ENCODE measurements at regions not wholly inside any gene's neighbourhood (a gene's known extent, or its start where the extent isn't known, plus 50 kb on each side); places are given as distances from the start of the nearest gene placed in this dataset.
A peak's percentile ranks its signal among the peaks of the same experiment; 100 is the strongest.

DNA sequence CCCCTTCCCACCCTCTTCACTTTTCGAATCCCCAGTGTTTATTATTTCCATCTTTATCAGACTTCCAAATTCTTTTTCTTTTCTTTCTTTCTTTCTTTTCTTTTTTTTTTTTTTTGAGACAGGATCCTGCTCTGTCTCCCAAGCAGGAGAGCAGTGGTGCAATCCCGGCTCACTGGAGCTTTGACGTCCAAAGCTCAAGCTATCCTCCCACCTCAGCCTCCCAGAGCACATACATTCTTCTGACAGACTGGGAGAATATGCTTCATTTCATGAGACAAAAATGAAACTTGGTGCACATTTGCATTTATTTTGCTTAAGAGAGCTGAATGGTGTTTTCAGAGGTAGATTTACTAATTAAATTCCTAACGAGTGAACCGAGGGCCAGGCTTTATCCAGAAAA is 80.1 kb upstream of the FZD8 start:
- no peak overlapping the region for H3K4ac ChIP-seq (ENCODE audit: low read depth, low read length)
- no peak overlapping the region for H3K9ac ChIP-seq (ENCODE audit: low read length)
- H3K4me1 ChIP-seq (ENCODE audit: control insufficient read depth, low read depth, low read length): no peaks in the 10 kb centered on the region
- no peak overlapping the region for H2BK5ac ChIP-seq (ENCODE audit: low read length)
- no peak overlapping the region for H3K27ac ChIP-seq (ENCODE audit: low read depth, low read length)
- no peaks in the 10 kb centered on the region for H3K36me3 ChIP-seq (ENCODE audit: control insufficient read depth, insufficient read depth, low read length)
- no peak overlapping the region for H3K23ac ChIP-seq (ENCODE audit: low read length)
- H3K27me3 ChIP-seq (ENCODE audit: insufficient read depth, low read length, poor library complexity): no peaks in the 10 kb centered on the region
- no peak overlapping the region for H2BK15ac ChIP-seq (replicated peaks; ENCODE audit: low read depth)
- no peak overlapping the region for H4K8ac ChIP-seq (ENCODE audit: low read depth, low read length)
- no peak overlapping the region for H3K4me2 ChIP-seq (ENCODE audit: low read length)
- H2AK5ac ChIP-seq (ENCODE audit: low read length): no peak overlapping the region
- no peak overlapping the region for H3K18ac ChIP-seq (ENCODE audit: low read length)
- no peaks in the 10 kb centered on the region for H3K79me2 ChIP-seq (ENCODE audit: control insufficient read depth, insufficient read depth, low read length)
- no peak for DNase-seq
- no peaks in the 10 kb centered on the region for H3K79me1 ChIP-seq (ENCODE audit: low read length)
- WGBS (ENCODE audit: extremely low coverage, insufficient coverage, low lambda C conversion rate): 100% methylated on average over 1 of the region's 5 CpGs
- H2BK120ac ChIP-seq (ENCODE audit: low read depth, low read length): no peak overlapping the region
- no peak overlapping the region for H3K56ac ChIP-seq (ENCODE audit: low read length)
- H3K4me3 ChIP-seq (ENCODE audit: low read length): no peak overlapping the region
- H4K5ac ChIP-seq (ENCODE audit: low read length): no peak overlapping the region

DNA sequence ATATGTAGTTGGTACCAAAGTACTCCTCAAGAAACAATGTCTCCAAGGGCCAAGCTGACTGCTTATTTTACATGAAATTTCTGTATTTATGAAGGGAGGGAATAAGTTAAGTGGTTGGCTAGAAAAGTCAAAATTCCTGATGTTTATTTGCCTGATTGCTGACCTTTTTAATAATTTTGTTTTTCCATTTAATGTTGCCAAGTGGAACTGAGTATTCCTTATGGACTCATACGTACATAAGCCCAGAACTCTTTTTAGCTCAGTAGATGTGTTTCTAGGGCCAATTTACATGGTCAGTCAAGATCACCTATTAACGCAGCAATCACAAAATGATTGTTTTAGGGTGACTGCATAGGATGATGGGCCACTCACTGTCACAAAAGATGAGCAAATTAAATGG is 78.3 kb upstream of the FZD8 start:
- no peak overlapping the region for H2BK120ac ChIP-seq (ENCODE audit: low read depth, low read length)
- no peak overlapping the region for H3K4me3 ChIP-seq (ENCODE audit: low read length)
- H3K27ac ChIP-seq (ENCODE audit: low read depth, low read length): no peak overlapping the region
- no peaks in the 10 kb centered on the region for H3K4me1 ChIP-seq (ENCODE audit: control insufficient read depth, low read depth, low read length)
- H2AK5ac ChIP-seq (ENCODE audit: low read length): no peak overlapping the region
- no peak overlapping the region for H3K4me2 ChIP-seq (ENCODE audit: low read length)
- no peak overlapping the region for H3K23ac ChIP-seq (ENCODE audit: low read length)
- no peak for DNase-seq
- no peak overlapping the region for H4K5ac ChIP-seq (ENCODE audit: low read length)
- H3K79me1 ChIP-seq (ENCODE audit: low read length): no peaks in the 10 kb centered on the region
- no peak overlapping the region for H2BK5ac ChIP-seq (ENCODE audit: low read length)
- no peak overlapping the region for H4K8ac ChIP-seq (ENCODE audit: low read depth, low read length)
- H3K18ac ChIP-seq (ENCODE audit: low read length): no peak overlapping the region
- no peaks in the 10 kb centered on the region for H3K36me3 ChIP-seq (ENCODE audit: control insufficient read depth, insufficient read depth, low read length)
- no peaks in the 10 kb centered on the region for H3K27me3 ChIP-seq (ENCODE audit: insufficient read depth, low read length, poor library complexity)
- no peak overlapping the region for H3K4ac ChIP-seq (ENCODE audit: low read depth, low read length)
- no peak overlapping the region for H3K9ac ChIP-seq (ENCODE audit: low read length)
- H3K56ac ChIP-seq (ENCODE audit: low read length): no peak overlapping the region
- no peak overlapping the region for H2BK15ac ChIP-seq (replicated peaks; ENCODE audit: low read depth)
- no CpG with 5 or more reads among the region's 2 CpGs for WGBS (ENCODE audit: extremely low coverage, insufficient coverage, low lambda C conversion rate)
- no peaks in the 10 kb centered on the region for H3K79me2 ChIP-seq (ENCODE audit: control insufficient read depth, insufficient read depth, low read length)

DNA sequence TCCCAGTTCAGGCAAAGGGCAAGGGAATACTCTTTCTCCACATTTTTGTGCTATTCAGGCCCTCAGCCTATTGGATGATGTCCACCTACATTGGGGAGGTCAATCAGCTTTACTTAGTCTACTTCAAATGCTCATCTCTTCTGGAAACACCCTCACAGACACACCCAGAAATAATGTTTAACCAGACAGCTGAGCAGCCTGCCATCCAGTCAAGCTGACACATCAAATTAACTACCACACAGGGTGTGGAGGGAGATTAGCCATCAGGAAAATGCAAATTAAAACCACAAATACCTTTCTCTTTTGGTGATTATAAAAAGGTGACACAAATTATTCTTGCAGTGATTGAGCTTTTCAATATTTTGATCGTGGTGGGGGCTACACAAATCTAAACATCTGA is 74.7 kb upstream of the FZD8 start:
- no CpG with 5 or more reads among the region's 1 CpG for WGBS (ENCODE audit: extremely low coverage, insufficient coverage, low lambda C conversion rate)
- DNase-seq: no peak
- Histone ChIP-seq H3K23ac (ENCODE audit: low read length) (no peak overlapping the region), H3K56ac (ENCODE audit: low read length) (no peak overlapping the region), H3K4me2 (ENCODE audit: low read length) (no peak overlapping the region), H3K79me2 (ENCODE audit: control insufficient read depth, insufficient read depth, low read length) (no peaks in the 10 kb centered on the region), H3K27me3 (ENCODE audit: insufficient read depth, low read length, poor library complexity) (no peaks in the 10 kb centered on the region), H3K4me3 (ENCODE audit: low read length) (no peak overlapping the region), H4K5ac (ENCODE audit: low read length) (no peak overlapping the region), H3K9ac (ENCODE audit: low read length) (no peak overlapping the region), H3K4ac (ENCODE audit: low read depth, low read length) (no peak overlapping the region), H3K27ac (ENCODE audit: low read depth, low read length) (no peak overlapping the region), H2BK120ac (ENCODE audit: low read depth, low read length) (no peak overlapping the region), H3K4me1 (ENCODE audit: control insufficient read depth, low read depth, low read length) (no peaks in the 10 kb centered on the region), H4K8ac (ENCODE audit: low read depth, low read length) (no peak overlapping the region), H2BK15ac (replicated peaks; ENCODE audit: low read depth) (no peak overlapping the region), H3K18ac (ENCODE audit: low read length) (no peak overlapping the region), H2AK5ac (ENCODE audit: low read length) (no peak overlapping the region), H3K36me3 (ENCODE audit: control insufficient read depth, insufficient read depth, low read length) (no peaks in the 10 kb centered on the region), H3K79me1 (ENCODE audit: low read length) (no peaks in the 10 kb centered on the region), H2BK5ac (ENCODE audit: low read length) (no peak overlapping the region)

DNA sequence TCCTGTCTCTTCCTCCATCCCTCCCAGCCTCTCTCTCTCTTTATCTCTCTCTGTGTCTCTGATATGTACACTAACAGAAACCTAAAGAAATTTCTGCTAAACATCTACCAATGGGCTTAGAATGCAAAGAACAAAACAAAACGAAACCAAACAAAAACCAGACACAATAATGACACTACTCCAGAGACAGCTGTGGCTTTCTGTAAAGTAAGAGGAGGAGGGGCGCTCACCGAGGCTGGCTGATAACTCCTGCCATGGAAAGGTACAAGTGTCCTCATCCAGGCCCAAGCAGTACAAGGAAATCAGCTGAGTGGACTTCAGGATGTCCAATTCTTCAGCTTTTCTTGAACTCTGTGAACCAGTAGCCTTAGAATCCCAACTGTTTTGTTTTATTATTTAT is 70.4 kb upstream of the FZD8 start:
- H3K23ac ChIP-seq (ENCODE audit: low read length): no peak overlapping the region
- no peaks in the 10 kb centered on the region for H3K79me2 ChIP-seq (ENCODE audit: control insufficient read depth, insufficient read depth, low read length)
- H3K4me3 ChIP-seq (ENCODE audit: low read length): no peak overlapping the region
- H2BK5ac ChIP-seq (ENCODE audit: low read length): no peak overlapping the region
- H4K8ac ChIP-seq (ENCODE audit: low read depth, low read length): no peak overlapping the region
- DNase-seq: no peak
- H3K4me1 ChIP-seq (ENCODE audit: control insufficient read depth, low read depth, low read length): no peaks in the 10 kb centered on the region
- no peaks in the 10 kb centered on the region for H3K36me3 ChIP-seq (ENCODE audit: control insufficient read depth, insufficient read depth, low read length)
- H3K4me2 ChIP-seq (ENCODE audit: low read length): no peak overlapping the region
- H3K9ac ChIP-seq (ENCODE audit: low read length): no peak overlapping the region
- no peak overlapping the region for H4K5ac ChIP-seq (ENCODE audit: low read length)
- H3K27ac ChIP-seq (ENCODE audit: low read depth, low read length): no peak overlapping the region
- no peaks in the 10 kb centered on the region for H3K79me1 ChIP-seq (ENCODE audit: low read length)
- H2BK15ac ChIP-seq (replicated peaks; ENCODE audit: low read depth): no peak overlapping the region
- H3K18ac ChIP-seq (ENCODE audit: low read length): no peak overlapping the region
- no peak overlapping the region for H3K4ac ChIP-seq (ENCODE audit: low read depth, low read length)
- no peak overlapping the region for H2AK5ac ChIP-seq (ENCODE audit: low read length)
- no CpG with 5 or more reads among the region's 3 CpGs for WGBS (ENCODE audit: extremely low coverage, insufficient coverage, low lambda C conversion rate)
- no peak overlapping the region for H3K56ac ChIP-seq (ENCODE audit: low read length)
- no peaks in the 10 kb centered on the region for H3K27me3 ChIP-seq (ENCODE audit: insufficient read depth, low read length, poor library complexity)
- H2BK120ac ChIP-seq (ENCODE audit: low read depth, low read length): no peak overlapping the region

DNA sequence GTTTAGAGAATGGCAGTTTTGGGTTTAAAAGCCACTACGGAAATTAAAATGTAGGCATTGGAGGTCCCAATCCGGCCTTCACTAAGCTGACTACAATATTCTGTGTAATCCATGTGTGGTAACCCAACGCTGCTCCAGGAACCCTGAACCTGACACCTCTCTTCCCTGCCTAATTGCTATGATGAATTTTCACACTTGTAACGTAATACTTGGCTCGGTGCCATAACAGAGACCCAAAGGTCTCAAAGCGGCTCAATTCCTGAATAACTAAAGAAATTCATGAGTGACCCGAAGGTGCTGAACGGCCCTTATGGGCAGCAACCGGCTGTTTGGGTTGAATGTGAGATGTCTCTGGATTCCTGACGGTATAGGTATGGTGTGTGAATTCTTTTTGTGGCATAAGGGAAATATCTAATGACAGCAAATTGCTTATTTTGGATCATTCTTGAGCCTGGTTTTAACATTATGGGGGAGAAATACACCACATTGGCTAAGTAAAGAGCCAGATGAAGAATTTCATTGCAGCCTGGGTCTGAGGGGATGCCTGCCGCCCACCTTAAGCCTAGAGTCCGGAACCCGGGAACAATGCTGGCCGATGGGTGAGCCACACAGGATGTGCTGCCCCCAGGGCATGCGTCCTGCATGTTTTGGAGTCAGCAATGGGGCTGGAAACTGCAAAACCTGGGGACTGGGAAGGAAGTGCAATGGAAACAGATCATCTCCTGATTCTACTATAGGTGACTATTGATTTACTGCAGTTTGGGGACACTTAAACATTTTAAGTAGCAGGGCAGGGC is 69.7 kb upstream of the FZD8 start:
- H3K4me1 ChIP-seq (ENCODE audit: control insufficient read depth, low read depth, low read length): no peaks in the 10 kb centered on the region
- no peak overlapping the region for H4K5ac ChIP-seq (ENCODE audit: low read length)
- H3K27me3 ChIP-seq (ENCODE audit: insufficient read depth, low read length, poor library complexity): no peaks in the 10 kb centered on the region
- peak; percentile 47 for DNase-seq
- H4K8ac ChIP-seq (ENCODE audit: low read depth, low read length): no peak overlapping the region
- no peak overlapping the region for H3K4ac ChIP-seq (ENCODE audit: low read depth, low read length)
- H3K18ac ChIP-seq (ENCODE audit: low read length): no peak overlapping the region
- no peak overlapping the region for H2BK15ac ChIP-seq (replicated peaks; ENCODE audit: low read depth)
- no peak overlapping the region for H3K23ac ChIP-seq (ENCODE audit: low read length)
- H3K4me2 ChIP-seq (ENCODE audit: low read length): no peak overlapping the region
- no peaks in the 10 kb centered on the region for H3K79me1 ChIP-seq (ENCODE audit: low read length)
- WGBS (ENCODE audit: extremely low coverage, insufficient coverage, low lambda C conversion rate): no CpG with 5 or more reads among the region's 15 CpGs
- H3K27ac ChIP-seq (ENCODE audit: low read depth, low read length): no peak overlapping the region
- no peak overlapping the region for H3K56ac ChIP-seq (ENCODE audit: low read length)
- H3K79me2 ChIP-seq (ENCODE audit: control insufficient read depth, insufficient read depth, low read length): no peaks in the 10 kb centered on the region
- H2BK5ac ChIP-seq (ENCODE audit: low read length): no peak overlapping the region
- H3K4me3 ChIP-seq (ENCODE audit: low read length): no peak overlapping the region
- H3K36me3 ChIP-seq (ENCODE audit: control insufficient read depth, insufficient read depth, low read length): no peaks in the 10 kb centered on the region
- no peak overlapping the region for H2BK120ac ChIP-seq (ENCODE audit: low read depth, low read length)
- no peak overlapping the region for H3K9ac ChIP-seq (ENCODE audit: low read length)
- H2AK5ac ChIP-seq (ENCODE audit: low read length): no peak overlapping the region
